Stimulated activated CD4-positive, alpha-beta T cell treated with anti-CD3 and anti-CD28 coated beads, TNF-alpha, amount 100 ng/mL, for 1 hour (primary cell): ENCODE measurements at regions not wholly inside any gene's neighbourhood (a gene's known extent, or its start where the extent isn't known, plus 50 kb on each side); places are given as distances from the start of the nearest gene placed in this dataset.

Experiments used
- DNase-seq, 3 donors: peaks; one replicate each; pipeline ENCODE4 v3.0.0-alpha.2; 2020; ENCODE audit warnings: low read depth in 3 of 3, low spot score in 1 of 3

DNA sequence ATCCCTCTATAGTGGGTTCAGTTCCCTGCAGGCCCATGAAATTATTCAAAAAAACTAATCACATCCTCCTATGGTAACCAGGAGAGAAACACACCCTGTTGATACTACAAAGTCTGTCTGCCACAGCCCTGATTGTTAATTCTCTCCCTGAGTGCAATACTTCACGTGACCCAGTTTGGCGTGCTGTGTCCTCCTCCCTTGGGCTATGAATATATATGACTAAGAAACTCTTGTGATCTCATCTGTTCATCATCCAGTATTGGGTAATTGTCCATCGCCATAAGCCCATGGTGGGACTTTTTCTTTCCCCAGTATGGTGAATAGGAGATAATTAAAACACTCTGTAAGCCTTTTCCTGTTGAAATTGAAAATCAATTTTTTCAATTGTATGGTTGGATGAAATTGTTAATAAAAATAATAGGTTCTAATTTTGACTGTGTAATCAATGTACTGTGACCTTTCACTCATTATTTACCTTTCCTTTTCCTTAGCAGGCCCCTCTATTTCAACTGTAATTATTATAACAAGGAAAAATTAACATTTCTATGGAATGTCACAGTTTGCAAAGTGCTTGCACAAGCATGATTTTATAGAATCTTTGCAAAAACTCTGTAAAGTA is 1822.6 kb downstream of the SUCLG1 start:
- no peak for DNase-seq

DNA sequence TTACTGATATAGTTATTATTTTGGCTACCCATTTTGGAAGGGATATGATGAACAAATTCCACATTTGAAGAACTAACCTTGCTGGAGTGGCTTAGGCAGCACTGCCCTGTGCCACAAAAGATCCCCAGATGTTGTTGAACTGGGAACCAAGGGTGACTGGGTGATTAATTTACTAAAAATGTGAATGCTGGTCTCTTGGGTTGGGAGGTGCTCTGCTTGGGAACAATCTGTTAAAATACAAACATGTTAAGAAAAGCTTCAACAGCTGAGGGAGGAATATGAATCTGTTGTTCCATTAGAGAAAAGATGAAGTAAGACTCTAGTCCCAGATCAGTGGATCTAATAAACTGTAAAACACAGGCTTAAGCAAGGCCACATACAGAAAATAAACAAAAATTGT is 1860.1 kb downstream of the SUCLG1 start:
- no peak for DNase-seq

DNA sequence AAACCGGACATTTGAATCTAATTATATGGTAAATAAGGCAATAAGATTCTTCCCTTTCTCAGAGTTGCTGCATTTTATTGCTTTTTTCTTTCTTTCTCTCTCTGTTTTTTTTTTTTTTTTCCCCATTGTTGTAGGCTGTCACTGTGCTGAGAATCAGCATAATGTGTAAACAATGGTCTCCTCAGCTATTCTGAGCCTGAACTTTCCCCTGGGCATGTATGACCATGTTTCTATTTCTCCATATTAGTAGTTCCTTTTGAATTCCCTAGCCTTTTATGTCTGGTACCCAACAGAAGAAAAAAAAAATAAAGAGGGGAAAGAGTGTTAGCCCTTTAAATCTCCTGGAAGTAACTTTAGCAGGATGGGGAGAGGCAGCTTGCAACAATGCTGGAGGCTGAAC is 1862.5 kb downstream of the SUCLG1 start:
- DNase-seq, result no peak

DNA sequence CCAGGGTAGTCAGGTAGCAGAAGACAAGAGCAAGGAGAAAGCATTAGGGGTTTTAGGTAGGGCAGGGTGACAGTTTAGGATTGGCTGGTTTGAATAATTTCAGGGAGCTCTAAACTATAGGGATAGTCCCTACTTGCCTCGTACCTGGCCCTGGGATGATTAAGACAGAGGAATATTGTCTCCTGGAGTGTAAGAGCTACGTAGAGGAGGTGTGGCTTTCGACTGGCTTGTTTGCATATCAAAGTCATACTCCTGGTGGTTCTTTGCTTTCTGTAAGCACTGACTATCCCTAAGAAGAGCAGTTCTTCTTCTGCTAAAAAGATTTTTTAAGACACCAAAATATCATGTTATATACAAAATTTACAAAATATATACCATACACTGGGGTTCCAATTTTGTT is 1867.4 kb downstream of the SUCLG1 start:
- DNase-seq, result no peak

DNA sequence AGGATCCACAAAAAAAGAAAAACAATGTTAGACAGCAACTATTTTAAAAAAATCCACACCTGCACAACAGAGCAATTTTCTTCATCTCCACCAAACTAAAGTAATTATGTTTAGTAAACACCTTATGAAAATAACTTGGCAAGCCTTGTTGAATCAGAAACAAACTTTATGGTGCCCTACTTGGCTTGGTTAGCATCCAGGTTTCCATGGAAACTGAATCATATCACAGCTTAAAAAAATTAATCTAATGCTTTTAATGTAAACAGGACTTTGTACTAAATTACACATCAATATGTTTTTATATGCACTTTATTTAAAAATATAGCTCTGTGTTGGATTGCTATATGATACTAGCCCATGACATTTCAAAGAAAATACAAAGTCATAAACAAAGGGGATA is 1882.4 kb downstream of the SUCLG1 start:
- DNase-seq, result no peak

DNA sequence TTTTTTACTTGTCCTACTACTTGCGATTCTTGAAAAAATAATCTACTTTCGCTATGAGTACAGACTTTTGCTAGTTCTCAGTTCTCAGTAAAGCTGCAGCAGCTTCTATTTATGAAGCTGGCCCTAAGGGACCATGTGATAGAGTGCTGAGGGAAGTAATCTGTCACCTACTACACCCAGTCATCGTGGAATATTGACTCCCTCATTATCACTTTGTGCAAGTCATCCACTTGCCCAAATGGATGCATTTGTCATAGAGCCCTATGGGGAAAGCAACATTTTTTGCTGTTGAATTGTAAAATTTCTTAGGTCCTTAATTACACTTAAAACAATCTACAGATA is 1919.8 kb downstream of the SUCLG1 start:
- no peak for DNase-seq

DNA sequence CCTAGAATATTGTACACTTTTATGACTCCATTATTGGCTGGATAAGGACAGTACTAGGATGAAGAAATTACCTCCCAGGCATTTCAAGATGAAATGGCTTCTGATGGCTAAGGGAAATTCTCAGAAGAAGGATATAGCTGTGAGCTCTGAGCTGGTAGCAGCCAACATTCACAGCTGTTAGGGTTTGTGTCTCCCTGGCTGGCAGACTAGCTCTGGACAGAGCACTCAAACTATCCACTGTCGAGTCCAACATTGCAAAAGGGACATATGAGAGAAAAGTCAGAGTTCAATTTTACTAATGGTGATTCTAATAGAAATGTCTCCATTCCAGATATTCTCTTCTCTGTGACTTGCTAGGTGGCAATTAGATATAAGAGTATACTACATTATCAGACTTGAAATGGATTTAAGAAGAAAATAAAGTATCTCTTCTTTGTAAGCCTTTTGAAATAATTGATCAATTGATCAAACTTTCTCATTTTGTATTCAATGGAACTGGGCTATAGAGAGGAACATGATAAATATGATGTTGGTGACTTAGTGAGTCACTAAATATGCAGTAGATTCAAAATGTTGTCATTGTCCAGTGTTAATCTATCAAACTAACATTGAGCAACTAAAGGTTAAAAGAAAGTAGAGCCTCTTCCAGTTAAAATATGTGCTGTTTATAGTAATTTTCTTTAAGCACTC is 1920.3 kb downstream of the SUCLG1 start:
- no peak for DNase-seq

DNA sequence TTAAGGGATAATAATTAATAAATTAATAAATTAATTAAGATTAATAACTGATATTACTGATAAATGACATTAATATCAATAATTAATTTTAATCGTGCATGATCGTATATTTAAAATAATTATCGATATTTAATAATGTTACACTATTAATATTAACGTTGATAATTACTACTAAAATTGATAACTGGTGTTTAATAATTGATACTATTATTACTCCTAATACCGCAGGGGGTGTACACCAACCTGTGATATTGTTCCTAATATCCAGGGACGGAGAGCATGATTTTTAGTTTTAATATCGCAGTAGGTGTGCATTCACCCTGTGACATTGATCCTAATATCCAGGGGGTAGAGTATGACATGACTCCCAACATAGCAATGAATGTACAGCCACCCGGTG is 1930.8 kb downstream of the SUCLG1 start:
- no peak for DNase-seq

DNA sequence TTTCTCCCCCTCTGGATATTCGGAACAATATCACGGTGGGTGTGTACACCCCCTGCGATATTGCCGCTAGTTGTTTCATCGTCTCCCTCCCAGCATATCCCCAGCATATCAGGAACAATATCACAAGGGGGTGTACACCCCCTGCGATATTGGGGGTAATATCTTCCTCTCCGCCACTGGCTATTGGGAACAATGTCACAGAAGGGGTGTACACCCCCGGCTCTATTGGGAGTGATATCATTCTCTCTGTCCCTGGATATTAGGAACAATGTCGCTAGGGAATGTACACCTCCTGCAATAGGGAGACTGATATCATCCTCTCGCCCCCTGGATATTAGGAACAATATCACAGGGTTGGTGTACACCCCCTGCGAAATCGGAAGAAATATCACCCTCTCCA is 1932.0 kb downstream of the SUCLG1 start:
- DNase-seq, result no peak

DNA sequence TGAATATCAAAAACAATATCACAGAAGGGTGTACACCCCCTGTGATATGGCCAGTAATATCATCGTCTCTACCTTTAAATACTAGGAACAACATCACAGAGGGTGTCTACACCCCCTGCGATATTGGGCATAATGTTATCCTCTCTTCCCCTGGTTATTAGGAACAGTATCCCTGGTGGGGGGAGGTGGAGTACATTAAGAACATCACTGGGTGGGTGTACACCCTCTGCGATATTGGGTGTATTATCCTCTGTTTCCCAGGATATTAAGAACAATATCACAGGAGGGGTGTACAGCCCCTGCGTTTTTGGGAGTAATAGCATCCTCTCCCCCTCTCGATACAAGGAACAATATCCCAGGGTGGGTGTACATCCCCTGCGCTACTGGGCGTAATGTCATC is 1932.8 kb downstream of the SUCLG1 start:
- DNase-seq, result no peak

DNA sequence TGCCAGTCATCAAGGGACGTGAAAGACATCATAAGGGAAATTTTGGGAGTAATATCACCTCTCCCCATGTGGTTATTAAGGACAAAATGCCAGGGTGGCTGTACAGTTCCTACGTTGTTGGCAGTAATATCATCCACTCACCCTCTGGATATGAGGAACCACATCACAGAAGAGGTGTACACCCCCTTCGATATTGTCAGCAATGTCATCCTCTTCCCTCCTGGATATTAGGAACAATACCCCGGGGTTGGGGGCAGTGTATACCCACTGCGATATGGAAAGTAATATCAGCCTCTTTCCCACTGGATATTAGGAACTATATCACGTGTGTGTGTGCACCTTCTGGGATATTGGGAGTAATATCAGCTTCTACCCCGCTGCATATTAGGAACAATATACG is 1933.3 kb downstream of the SUCLG1 start:
- DNase-seq, result no peak

DNA sequence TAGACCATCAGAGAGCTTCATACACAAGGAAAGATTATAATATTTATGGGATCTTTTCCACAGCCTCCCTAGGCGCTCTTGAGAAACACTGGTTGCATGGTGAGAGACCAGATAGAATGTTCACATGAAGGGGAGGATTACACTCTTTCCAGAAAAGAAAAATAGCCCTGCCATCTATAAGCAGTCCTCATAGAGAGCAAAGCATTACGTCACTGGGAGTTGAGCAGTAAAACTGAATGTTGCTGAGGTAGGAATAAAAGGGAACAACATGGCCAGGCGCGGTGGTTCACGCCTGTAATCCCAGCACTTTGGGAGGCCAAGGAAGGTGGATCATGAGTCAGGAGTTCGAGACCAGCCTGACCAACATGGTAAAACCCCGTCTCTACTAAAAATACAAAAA is 1934.3 kb downstream of the SUCLG1 start:
- DNase-seq, result no peak

DNA sequence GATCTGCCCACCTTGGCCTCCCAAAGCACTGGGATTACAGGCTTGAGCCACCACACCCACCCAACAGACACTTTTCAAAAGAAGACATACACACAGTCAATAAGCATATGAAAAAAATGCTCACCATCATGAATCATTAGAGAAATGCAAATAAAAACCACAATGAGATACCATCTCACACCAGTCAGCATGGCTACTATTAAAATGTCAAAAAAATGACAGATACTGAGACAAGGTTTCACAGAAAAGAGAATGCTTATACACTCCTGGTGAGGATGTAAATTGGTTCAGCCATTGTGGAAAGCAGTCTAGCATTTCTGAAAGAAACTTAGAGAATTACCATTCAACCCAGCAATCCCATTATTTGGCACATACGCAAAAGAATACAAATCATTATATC is 1947.2 kb downstream of the SUCLG1 start:
- DNase-seq, result no peak

DNA sequence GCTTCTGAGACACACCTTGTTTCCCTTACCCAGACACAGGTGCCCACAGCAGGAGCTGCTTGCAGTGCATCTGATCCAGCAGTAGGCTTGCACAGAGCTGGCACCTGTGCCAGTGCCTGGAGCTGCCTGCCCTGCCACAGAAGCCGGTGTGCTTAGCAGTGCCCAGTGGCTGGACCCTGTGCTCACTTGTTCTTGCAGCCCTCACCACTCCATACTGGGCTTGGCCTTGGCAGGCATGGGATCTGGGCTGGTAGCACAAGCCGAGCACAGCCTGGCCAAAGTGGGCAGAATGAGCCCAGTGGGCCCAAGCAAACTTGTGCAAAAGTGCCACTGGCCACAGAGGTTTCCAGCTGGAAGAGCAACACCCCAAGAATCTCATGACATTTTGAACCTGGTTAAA is 1950.4 kb downstream of the SUCLG1 start:
- no peak for DNase-seq

DNA sequence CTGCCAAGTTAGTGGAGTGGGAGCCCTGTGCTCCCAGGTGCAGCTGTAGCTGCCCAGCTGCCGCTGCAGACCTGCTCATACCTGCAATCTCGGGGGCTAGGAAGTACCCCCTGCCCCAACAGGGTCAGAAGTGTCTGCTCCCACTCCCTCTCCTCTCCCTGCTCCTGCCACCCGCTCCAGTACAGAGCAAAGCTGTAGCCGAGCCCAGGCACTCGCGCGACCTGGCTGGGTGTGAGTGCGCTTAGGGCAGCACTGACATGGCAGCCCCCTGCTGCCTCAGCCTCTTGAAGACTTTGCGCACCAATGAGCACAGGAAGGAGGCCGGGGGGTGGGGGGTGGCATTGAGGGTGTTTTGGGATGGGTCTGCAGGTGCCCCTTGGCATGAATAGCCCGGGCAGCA is 1951.4 kb downstream of the SUCLG1 start:
- DNase-seq, result no peak

DNA sequence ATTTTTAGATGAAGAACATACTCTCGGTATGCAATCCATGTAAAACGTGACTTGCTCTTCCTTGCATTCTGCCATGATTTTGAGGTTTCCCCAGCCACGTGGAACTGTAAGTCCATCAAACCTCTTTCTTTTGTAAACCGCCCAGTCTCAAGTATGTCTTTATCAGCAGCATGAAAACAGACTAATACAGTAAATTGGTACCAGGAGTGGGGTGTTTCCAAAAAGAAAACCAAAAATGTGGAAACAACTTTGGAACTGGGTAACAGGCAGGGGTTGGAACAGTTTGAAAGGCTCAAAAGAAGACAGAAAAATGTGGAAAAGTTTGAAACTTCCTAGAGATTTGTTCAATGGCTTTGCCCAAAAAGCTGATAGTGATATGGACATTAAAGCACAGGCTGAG is 1957.9 kb downstream of the SUCLG1 start:
- no peak for DNase-seq

DNA sequence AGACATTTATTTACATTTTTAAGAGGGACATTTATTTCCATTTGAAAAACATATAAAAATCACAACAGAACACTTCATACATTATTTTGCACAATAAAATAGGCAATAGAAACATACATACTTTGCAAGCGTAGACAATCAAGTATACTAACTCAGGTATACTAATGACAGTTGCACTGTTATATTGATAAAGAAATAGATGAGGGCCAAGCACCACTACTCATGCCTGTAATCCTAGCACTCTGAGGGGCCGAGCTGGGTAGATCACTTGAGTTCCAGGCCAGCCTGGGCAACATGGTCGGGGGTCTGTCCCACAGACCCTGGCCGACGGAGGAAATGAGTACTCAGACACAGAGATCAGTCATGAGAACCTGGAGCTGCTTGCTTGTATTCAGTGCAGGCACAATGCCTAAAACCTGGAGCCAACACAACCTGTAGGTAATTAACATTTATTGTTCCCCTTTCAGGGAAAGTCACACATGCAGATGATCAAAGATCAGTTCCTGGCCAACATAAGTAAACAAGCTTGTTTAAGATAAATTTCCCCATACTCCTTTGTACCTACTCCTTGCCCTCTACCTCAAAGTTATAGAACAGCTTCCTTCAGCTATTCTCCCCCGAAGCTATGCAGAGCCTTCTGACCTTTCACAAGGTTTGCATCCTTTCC is 1960.2 kb downstream of the SUCLG1 start:
- no peak for DNase-seq

DNA sequence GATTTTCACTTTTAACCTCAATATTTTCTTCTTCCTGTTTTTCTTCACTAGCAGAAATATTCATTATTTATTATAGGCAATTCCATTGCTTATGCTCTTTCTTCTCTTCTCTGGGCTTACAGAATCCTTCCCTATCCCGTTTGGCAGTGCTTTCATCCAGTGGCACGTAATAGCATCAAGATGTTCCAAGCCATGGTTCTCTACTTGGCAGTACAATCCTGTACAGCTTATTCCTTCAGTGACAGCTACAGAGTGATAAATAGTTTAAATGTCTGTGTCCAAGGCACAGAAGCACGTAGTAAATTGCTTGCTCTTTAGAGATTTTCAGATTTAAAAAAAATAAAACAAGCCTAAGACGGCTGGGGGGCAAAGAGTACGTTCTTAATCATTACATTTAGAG is 1964.3 kb downstream of the SUCLG1 start:
- DNase-seq, result no peak

DNA sequence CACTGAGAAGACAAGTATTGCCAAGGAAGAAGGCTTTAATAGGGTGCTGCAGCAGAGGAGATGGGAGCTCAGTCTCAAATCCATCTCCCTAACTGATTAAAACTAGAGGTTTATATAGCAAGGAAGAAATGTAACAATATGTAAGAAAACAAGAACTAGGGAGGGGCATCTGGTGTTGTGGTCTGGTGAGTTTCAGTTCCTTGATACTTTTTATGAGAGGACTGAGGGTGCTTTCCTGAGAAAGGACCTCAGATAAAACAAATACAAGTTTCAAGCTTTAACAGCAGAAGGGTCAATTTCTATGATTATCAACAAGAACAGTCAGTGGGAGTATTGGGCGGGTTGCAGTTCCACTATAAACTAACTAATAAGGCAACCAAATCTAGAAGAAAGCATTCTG is 1967.5 kb downstream of the SUCLG1 start:
- DNase-seq, result no peak

DNA sequence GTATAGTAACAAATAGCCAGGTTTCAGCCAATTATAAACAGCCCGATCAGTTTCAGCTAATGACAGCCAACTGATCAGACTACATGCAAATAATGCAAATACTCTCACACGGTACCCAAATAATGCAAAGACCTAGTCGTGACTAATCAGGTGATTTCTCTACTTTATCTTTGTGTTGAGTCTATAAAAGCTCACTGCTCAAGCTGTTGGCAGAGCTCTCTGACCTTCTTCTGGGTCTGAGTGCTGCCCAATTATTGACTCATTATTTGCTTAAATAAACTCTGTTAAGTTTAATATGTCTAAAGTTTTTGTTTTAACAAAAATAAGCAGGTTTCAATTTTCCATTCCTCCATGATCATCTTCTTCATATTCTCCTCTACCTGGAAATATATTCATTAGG is 1971.7 kb downstream of the SUCLG1 start:
- no peak for DNase-seq

DNA sequence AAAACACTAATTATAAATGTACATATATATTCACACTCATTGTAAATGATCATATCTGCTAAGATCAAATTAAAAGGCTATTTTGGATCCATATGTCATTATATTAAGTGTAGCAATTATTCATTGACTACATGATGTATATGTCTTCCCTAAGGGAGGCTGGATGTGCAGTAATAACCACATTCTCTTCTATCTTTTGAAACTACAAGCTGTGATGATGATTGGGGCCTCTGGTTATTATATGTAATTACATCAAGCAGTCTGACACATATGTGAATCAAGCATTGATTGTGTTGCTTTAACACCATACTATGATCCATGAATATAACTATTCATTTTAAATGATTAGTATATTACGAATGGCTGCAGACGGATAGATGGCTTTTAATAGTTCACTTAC is 1973.4 kb downstream of the SUCLG1 start:
- no peak for DNase-seq

DNA sequence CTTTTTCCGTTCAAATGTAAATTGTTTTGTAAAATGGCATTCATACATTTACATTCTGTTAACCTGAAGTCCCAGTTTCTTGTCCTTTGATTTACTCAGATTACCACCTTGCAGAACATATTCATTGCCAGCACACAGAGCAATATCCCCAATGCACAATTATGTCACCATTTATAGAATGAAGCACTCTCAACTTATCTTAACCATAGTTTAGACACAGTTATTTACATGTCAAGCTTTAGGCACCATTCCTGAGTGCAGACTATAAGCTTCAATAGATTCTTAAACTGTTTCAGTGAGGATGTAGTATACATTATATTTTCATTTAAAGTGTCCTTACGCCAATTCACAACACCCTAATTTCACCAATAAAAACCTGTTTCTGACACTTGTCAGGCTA is 1977.9 kb downstream of the SUCLG1 start:
- no peak for DNase-seq

DNA sequence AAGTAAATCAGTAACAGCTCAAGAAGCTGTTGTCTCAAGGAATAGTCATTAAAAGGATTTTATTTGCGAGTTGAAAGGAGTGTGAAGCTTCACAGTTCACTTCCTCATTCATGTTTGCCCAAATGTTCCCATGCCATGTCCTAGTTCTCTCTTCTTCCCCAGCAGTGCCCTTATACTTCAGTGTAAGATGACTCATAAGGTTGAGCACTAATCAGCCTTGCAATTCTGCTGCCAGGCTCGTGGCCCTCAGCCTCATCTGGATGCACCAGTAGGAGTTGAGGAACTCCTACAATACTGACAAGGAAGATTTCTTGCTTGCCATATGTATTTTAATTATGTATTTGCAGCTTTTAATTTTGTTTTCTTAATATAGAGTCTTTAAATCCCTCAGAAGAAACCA is 1980.4 kb downstream of the SUCLG1 start:
- DNase-seq, result no peak
